ENCODE measurements at regions not wholly inside any gene's neighbourhood (a gene's known extent, or its start where the extent isn't known, plus 50 kb on each side); places are given as distances from the start of the nearest gene placed in this dataset.

GRCh38 chr2:194854941-194855340, 802.1 kb upstream of the SLC39A10 start:
- TF ChIP-seq CTCF (IDR thresholded peaks at IDR 0.05) (no peak), POLR2A (IDR thresholded peaks at IDR 0.05) (no peak)

All from lower leg skin (tissue), 3 donors.